ENCODE measurements at regions not wholly inside any gene's neighbourhood (a gene's known extent, or its start where the extent isn't known, plus 50 kb on each side); places are given as distances from the start of the nearest gene placed in this dataset.
"Not testable (repeated sequence)": the region's sequence is repeated elsewhere in the genome, so short reads cannot be mapped to it uniquely, and the experiment has no call there.

DNA sequence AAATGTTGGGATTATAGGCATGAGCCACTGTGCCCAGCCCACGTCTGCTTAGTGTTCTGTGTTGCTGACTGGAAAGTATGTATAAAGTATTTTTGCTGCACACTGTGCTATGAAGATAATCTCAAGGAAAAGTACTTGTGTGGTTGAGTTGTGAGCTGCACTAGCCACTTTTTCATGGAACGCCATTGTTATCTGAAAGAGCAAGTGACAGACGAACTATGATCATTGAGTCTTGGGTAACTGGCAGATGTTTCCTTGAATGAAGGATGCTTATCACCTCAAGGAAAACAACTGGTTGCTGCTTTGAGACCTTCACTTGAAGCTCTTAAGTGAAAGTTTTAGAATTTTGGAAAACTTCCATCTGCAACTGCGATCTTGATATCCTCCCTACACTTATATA, 82.2 kb upstream of the KCTD1 start:
- Histone ChIP-seq H3K27me3 (ENCODE audit: control insufficient read depth in 3 of 3, insufficient read depth in 3 of 3, low read length in 3 of 3) (no peaks in the 10 kb centered on the region), H3K36me3 (ENCODE audit: control insufficient read depth in 3 of 3, insufficient read depth in 2 of 3, low read depth in 1 of 3, low read length in 3 of 3) (no peaks in the 10 kb centered on the region), H3K4me3 (ENCODE audit: low read depth in 1 of 3, low read length in 3 of 3) (no peak overlapping the region), H3K4me1 (ENCODE audit: control insufficient read depth in 3 of 3, insufficient read depth in 2 of 3, low read depth in 1 of 3, low read length in 2 of 3) (no peaks in the 10 kb centered on the region), H3K27ac (ENCODE audit: low read depth in 1 of 3, low read length in 2 of 3) (no peak overlapping the region), H3K9me3 (ENCODE audit: control insufficient read depth in 2 of 2, insufficient read depth in 1 of 2, low read depth in 1 of 2, low read length in 1 of 2) (peaks cover 0 to 9% of the 10 kb centered on the region in 2 donors)
- FAIRE-seq: no peak
- DNase-seq: no peak
- 77 to 84% (median 78%) methylated on average over 4 of the region's 4 CpGs for WGBS, 3 donors

DNA sequence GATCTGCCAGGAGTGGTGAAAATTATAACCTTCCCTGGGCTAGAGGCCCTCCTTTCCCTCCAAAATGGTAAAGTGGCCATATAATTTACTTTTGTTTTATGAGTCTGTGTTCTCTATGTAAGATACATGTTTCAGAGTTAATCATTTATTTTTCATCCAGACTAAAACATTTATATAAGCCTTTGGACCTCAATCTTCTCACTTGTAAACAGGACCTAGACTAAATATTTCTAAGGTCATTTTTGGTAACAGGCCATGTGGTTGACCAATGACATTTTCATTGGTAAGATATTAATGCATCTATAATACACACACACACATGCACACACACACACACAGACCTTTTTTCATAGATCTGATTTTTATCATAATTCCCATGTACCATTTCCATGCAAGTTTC, 79.7 kb upstream of the KCTD1 start:
- H3K27me3 ChIP-seq (ENCODE audit: control insufficient read depth in 3 of 3, insufficient read depth in 3 of 3, low read length in 3 of 3): no peaks in the 10 kb centered on the region
- H3K36me3 ChIP-seq (ENCODE audit: control insufficient read depth in 3 of 3, insufficient read depth in 2 of 3, low read depth in 1 of 3, low read length in 3 of 3): no peaks in the 10 kb centered on the region
- peaks cover 0 to 29% of the 10 kb centered on the region in 2 donors for H3K9me3 ChIP-seq (ENCODE audit: control insufficient read depth in 2 of 2, insufficient read depth in 1 of 2, low read depth in 1 of 2, low read length in 1 of 2)
- DNase-seq: no peak
- no peaks in the 10 kb centered on the region for H3K4me1 ChIP-seq (ENCODE audit: control insufficient read depth in 3 of 3, insufficient read depth in 2 of 3, low read depth in 1 of 3, low read length in 2 of 3)
- FAIRE-seq: no peak
- no peak overlapping the region for H3K27ac ChIP-seq (ENCODE audit: low read depth in 1 of 3, low read length in 2 of 3)
- no peak overlapping the region for H3K4me3 ChIP-seq (ENCODE audit: low read depth in 1 of 3, low read length in 3 of 3)

DNA sequence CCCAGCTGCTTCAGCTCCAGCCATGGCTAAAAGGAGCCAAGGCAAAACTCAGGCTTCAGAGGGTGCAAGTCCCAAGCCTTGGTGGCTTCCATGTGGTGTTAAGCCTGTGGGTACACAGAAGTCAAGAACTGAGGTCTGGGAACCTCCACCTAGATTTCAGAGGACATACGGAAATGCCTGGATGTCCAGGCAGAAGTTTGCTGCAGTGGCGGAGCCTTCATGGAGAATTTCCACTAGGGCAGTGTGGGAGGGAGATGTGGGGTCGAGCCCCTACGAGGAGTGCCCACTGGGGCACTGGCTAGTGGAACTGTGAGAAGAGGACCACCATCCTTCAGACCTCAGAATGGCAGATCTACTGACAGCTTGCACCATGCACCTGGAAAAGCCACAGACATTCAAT, 76.1 kb upstream of the KCTD1 start:
- DNase-seq: no peak
- H3K27ac ChIP-seq (ENCODE audit: low read depth in 1 of 3, low read length in 2 of 3): no peak overlapping the region
- 82 to 93% (median 91%) methylated on average over 4 of the region's 4 CpGs for WGBS, 3 donors
- no peaks in the 10 kb centered on the region for H3K27me3 ChIP-seq (ENCODE audit: control insufficient read depth in 3 of 3, insufficient read depth in 3 of 3, low read length in 3 of 3)
- H3K4me1 ChIP-seq (ENCODE audit: control insufficient read depth in 3 of 3, insufficient read depth in 2 of 3, low read depth in 1 of 3, low read length in 2 of 3): no peaks in the 10 kb centered on the region
- H3K36me3 ChIP-seq (ENCODE audit: control insufficient read depth in 3 of 3, insufficient read depth in 2 of 3, low read depth in 1 of 3, low read length in 3 of 3): no peaks in the 10 kb centered on the region
- H3K9me3 ChIP-seq (ENCODE audit: control insufficient read depth in 2 of 2, insufficient read depth in 1 of 2, low read depth in 1 of 2, low read length in 1 of 2): peaks cover 0 to 29% of the 10 kb centered on the region in 2 donors
- no peak for FAIRE-seq
- no peak overlapping the region for H3K4me3 ChIP-seq (ENCODE audit: low read depth in 1 of 3, low read length in 3 of 3)

- WGBS, 3 donors: 96 to 98% (median 97%) methylated on average over 2 of the region's 2 CpGs
- not testable (repeated sequence) for H3K36me3 ChIP-seq (ENCODE audit: control insufficient read depth in 3 of 3, insufficient read depth in 2 of 3, low read depth in 1 of 3, low read length in 3 of 3); H3K4me3 ChIP-seq (ENCODE audit: low read depth in 1 of 3, low read length in 3 of 3); FAIRE-seq; H3K27me3 ChIP-seq (ENCODE audit: control insufficient read depth in 3 of 3, insufficient read depth in 3 of 3, low read length in 3 of 3); H3K4me1 ChIP-seq (ENCODE audit: control insufficient read depth in 3 of 3, insufficient read depth in 2 of 3, low read depth in 1 of 3, low read length in 2 of 3); H3K27ac ChIP-seq (ENCODE audit: low read depth in 1 of 3, low read length in 2 of 3); DNase-seq
- H3K9me3 ChIP-seq (ENCODE audit: control insufficient read depth in 2 of 2, insufficient read depth in 1 of 2, low read depth in 1 of 2, low read length in 1 of 2): peaks cover 0 to 29% of the 10 kb centered on the region in 2 donors
Observed at GRCh38 chr18:26623314-26623713, 75.0 kb upstream of the KCTD1 start.

- Histone ChIP-seq H3K27me3 (ENCODE audit: control insufficient read depth in 3 of 3, insufficient read depth in 3 of 3, low read length in 3 of 3) (no peaks in the 10 kb centered on the region), H3K9me3 (ENCODE audit: control insufficient read depth in 2 of 2, insufficient read depth in 1 of 2, low read depth in 1 of 2, low read length in 1 of 2) (peaks cover 0 to 27% of the 10 kb centered on the region in 2 donors), H3K4me3 (ENCODE audit: low read depth in 1 of 3, low read length in 3 of 3) (no peak overlapping the region), H3K4me1 (ENCODE audit: control insufficient read depth in 3 of 3, insufficient read depth in 2 of 3, low read depth in 1 of 3, low read length in 2 of 3) (peaks cover 0 to 3% (median 0%) of the 10 kb centered on the region in 3 donors), H3K36me3 (ENCODE audit: control insufficient read depth in 3 of 3, insufficient read depth in 2 of 3, low read depth in 1 of 3, low read length in 3 of 3) (no peaks in the 10 kb centered on the region), H3K27ac (ENCODE audit: low read depth in 1 of 3, low read length in 2 of 3) (no peak overlapping the region)
- 32 to 40% (median 40%) methylated on average over 22 of the region's 22 CpGs for WGBS, 3 donors
- peak; percentile 29 to 46 for DNase-seq
- no peak for FAIRE-seq
Observed at GRCh38 chr18:26621161-26622026, 73.0 kb upstream of the KCTD1 start.

GRCh38 chr18:26619350-26619749, 71.0 kb upstream of the KCTD1 start:
- Histone ChIP-seq H3K27ac (ENCODE audit: low read depth in 1 of 3, low read length in 2 of 3) (no peak overlapping the region), H3K4me1 (ENCODE audit: control insufficient read depth in 3 of 3, insufficient read depth in 2 of 3, low read depth in 1 of 3, low read length in 2 of 3) (peaks cover 0 to 3% (median 0%) of the 10 kb centered on the region in 3 donors), H3K9me3 (ENCODE audit: control insufficient read depth in 2 of 2, insufficient read depth in 1 of 2, low read depth in 1 of 2, low read length in 1 of 2) (peaks cover 0 to 9% of the 10 kb centered on the region in 2 donors), H3K27me3 (ENCODE audit: control insufficient read depth in 3 of 3, insufficient read depth in 3 of 3, low read length in 3 of 3) (no peaks in the 10 kb centered on the region), H3K36me3 (ENCODE audit: control insufficient read depth in 3 of 3, insufficient read depth in 2 of 3, low read depth in 1 of 3, low read length in 3 of 3) (no peaks in the 10 kb centered on the region), H3K4me3 (ENCODE audit: low read depth in 1 of 3, low read length in 3 of 3) (no peak overlapping the region)
- WGBS, 3 donors: 81 to 92% (median 84%) methylated on average over 6 of the region's 6 CpGs
- no peak for FAIRE-seq
- no peak for DNase-seq

DNA sequence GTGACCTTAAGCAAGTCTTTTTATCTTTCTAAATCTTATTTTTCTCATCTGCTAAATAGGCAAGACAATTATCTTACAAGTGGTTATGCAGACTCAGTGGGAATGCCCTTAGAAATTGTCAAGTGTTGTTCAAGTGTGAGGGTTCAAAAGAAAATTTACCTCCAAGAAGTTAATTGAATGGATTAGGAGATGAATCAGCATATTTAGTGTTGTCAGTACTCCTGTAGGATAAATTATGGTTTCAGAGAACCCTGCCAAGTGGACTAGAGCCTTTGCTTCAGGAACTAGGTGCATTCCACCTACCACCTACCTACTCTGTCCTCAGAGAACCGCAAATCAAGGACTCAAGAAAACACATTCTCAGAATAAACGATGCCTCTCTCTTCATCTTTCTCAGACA, 69.8 kb upstream of the KCTD1 start:
- Histone ChIP-seq H3K4me1 (ENCODE audit: control insufficient read depth in 3 of 3, insufficient read depth in 2 of 3, low read depth in 1 of 3, low read length in 2 of 3) (peaks cover 0 to 3% (median 0%) of the 10 kb centered on the region in 3 donors), H3K27ac (ENCODE audit: low read depth in 1 of 3, low read length in 2 of 3) (no peak overlapping the region), H3K27me3 (ENCODE audit: control insufficient read depth in 3 of 3, insufficient read depth in 3 of 3, low read length in 3 of 3) (no peaks in the 10 kb centered on the region), H3K36me3 (ENCODE audit: control insufficient read depth in 3 of 3, insufficient read depth in 2 of 3, low read depth in 1 of 3, low read length in 3 of 3) (no peaks in the 10 kb centered on the region), H3K4me3 (ENCODE audit: low read depth in 1 of 3, low read length in 3 of 3) (no peak overlapping the region), H3K9me3 (ENCODE audit: control insufficient read depth in 2 of 2, insufficient read depth in 1 of 2, low read depth in 1 of 2, low read length in 1 of 2) (no peaks in the 10 kb centered on the region)
- FAIRE-seq (no peak), DNase-seq (no peak)
- 51 to 76% (median 64%) methylated on average over 2 of the region's 2 CpGs for WGBS, 3 donors

DNA sequence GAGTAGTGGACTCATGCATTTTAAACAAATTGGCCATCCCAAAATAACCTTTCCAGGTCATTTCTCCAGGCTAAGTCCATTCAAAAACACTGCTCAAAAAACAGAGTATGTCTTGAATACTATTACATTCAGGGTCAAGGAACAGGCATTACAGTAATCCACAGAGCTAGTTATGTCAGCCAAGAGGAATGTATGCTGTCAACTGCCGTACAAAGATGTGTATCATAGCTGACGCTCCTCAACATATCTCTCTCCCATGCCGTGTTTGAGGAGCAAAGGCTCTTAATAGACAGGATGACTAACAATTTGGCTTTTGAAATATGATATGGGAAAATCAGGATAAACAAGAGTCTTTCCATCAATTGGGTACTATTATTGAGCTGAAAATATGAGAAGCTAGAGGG, 68.8 kb upstream of the KCTD1 start:
- peaks cover 0 to 3% (median 0%) of the 10 kb centered on the region in 3 donors for H3K4me1 ChIP-seq (ENCODE audit: control insufficient read depth in 3 of 3, insufficient read depth in 2 of 3, low read depth in 1 of 3, low read length in 2 of 3)
- no peaks in the 10 kb centered on the region for H3K9me3 ChIP-seq (ENCODE audit: control insufficient read depth in 2 of 2, insufficient read depth in 1 of 2, low read depth in 1 of 2, low read length in 1 of 2)
- no peak overlapping the region for H3K4me3 ChIP-seq (ENCODE audit: low read depth in 1 of 3, low read length in 3 of 3)
- no peaks in the 10 kb centered on the region for H3K36me3 ChIP-seq (ENCODE audit: control insufficient read depth in 3 of 3, insufficient read depth in 2 of 3, low read depth in 1 of 3, low read length in 3 of 3)
- WGBS, 3 donors: 40 to 53% (median 41%) methylated on average over 3 of the region's 3 CpGs
- no peak overlapping the region for H3K27ac ChIP-seq (ENCODE audit: low read depth in 1 of 3, low read length in 2 of 3)
- FAIRE-seq: no peak
- H3K27me3 ChIP-seq (ENCODE audit: control insufficient read depth in 3 of 3, insufficient read depth in 3 of 3, low read length in 3 of 3): no peaks in the 10 kb centered on the region
- DNase-seq: peak in 1 of 2 donors; percentile 21

DNA sequence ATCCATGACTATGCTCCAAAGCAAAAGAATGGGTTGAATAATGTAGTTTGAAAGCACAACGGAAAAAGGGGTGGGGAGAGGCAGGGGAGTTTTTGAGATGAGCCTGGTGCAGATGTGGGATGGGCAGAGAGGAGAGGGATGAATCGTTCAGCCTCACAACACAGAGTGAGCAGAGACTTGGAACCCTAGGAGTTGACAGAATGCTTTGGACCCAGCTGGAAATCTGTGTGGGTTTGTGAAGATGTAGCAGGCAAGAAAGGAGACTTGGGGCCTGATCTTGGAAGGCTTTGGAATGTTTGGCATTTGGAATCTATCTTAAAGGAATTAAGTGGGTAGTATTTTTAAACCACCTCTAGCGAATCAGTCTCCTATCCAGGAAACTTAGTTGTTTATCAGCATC, 66.0 kb upstream of the KCTD1 start:
- H3K27me3 ChIP-seq (ENCODE audit: control insufficient read depth in 3 of 3, insufficient read depth in 3 of 3, low read length in 3 of 3): no peaks in the 10 kb centered on the region
- 66 to 79% (median 68%) methylated on average over 3 of the region's 3 CpGs for whole genome bisulfite sequencing, 3 donors
- no peak overlapping the region for H3K4me3 ChIP-seq (ENCODE audit: low read depth in 1 of 3, low read length in 3 of 3)
- H3K9me3 ChIP-seq (ENCODE audit: control insufficient read depth in 2 of 2, insufficient read depth in 1 of 2, low read depth in 1 of 2, low read length in 1 of 2): no peaks in the 10 kb centered on the region
- H3K27ac ChIP-seq (ENCODE audit: low read depth in 1 of 3, low read length in 2 of 3): no peak overlapping the region
- FAIRE-seq: no peak
- no peaks in the 10 kb centered on the region for H3K36me3 ChIP-seq (ENCODE audit: control insufficient read depth in 3 of 3, insufficient read depth in 2 of 3, low read depth in 1 of 3, low read length in 3 of 3)
- DNase-seq: no peak
- peaks cover 0 to 3% (median 0%) of the 10 kb centered on the region in 3 donors for H3K4me1 ChIP-seq (ENCODE audit: control insufficient read depth in 3 of 3, insufficient read depth in 2 of 3, low read depth in 1 of 3, low read length in 2 of 3)
